GM23248 (cell line): ENCODE measurements at regions not wholly inside any gene's neighbourhood (a gene's known extent, or its start where the extent isn't known, plus 50 kb on each side); places are given as distances from the start of the nearest gene placed in this dataset.

Experiments
- DNase-seq: peaks from one replicate; pipeline ENCODE4 v3.0.0-alpha.2; 2015
- H2AFZ ChIP-seq: fragments of 200-600 bp; sonication (generic); 2 replicates; pipeline ENCODE4 v1.6.1; 2016; ENCODE audit warnings: antibody characterized with exemption
- H3F3A ChIP-seq: fragments of 200-600 bp; sonication (generic); 2 replicates; pipeline ENCODE4 v1.6.1; 2016; ENCODE audit warnings: mild to moderate bottlenecking, antibody characterized with exemption, mixed run types; ENCODE audit not compliant: insufficient read depth
- H3K27ac ChIP-seq: fragments of 200-600 bp; sonication (generic); 2 replicates; pipeline ENCODE4 v1.5.1; 2016; ENCODE audit warnings: mild to moderate bottlenecking
- H3K27me3 ChIP-seq: fragments of 200-600 bp; sonication (generic); replicated peaks from 2 replicates; pipeline ENCODE4 v1.6.1; 2016; ENCODE audit warnings: mild to moderate bottlenecking; ENCODE audit not compliant: insufficient read depth
- H3K36me3 ChIP-seq: fragments of 200-600 bp; sonication (generic); 2 replicates; pipeline ENCODE4 v1.6.1; 2016; ENCODE audit warnings: low read depth, mild to moderate bottlenecking
- H3K4me1 ChIP-seq: fragments of 200-600 bp; sonication (generic); 2 replicates; pipeline ENCODE4 v1.6.1; 2016; ENCODE audit warnings: mild to moderate bottlenecking; ENCODE audit not compliant: insufficient read depth
- H3K4me2 ChIP-seq: fragments of 200-600 bp; sonication (generic); one replicate; pipeline ENCODE4 v1.6.1; 2016; ENCODE audit warnings: mild to moderate bottlenecking; ENCODE audit not compliant: unreplicated experiment
- H3K4me3 ChIP-seq: fragments of 200-600 bp; sonication (generic); 2 replicates; pipeline ENCODE4 v1.5.1; 2016; ENCODE audit warnings: mild to moderate bottlenecking
- H3K79me2 ChIP-seq: fragments of 200-600 bp; sonication (generic); 2 replicates; pipeline ENCODE4 v1.6.1; 2016; ENCODE audit warnings: mild to moderate bottlenecking; ENCODE audit not compliant: insufficient read depth
- H3K9ac ChIP-seq: fragments of 200-600 bp; sonication (generic); 2 replicates; pipeline ENCODE4 v1.6.1; 2016; ENCODE audit warnings: mild to moderate bottlenecking
- H3K9me2 ChIP-seq: fragments of 200-600 bp; sonication (generic); 2 replicates; pipeline ENCODE4 v1.6.1; 2016; ENCODE audit warnings: mixed run types, mild to moderate bottlenecking, moderate library complexity; ENCODE audit not compliant: insufficient read depth
- H3K9me3 ChIP-seq: fragments of 200-600 bp; sonication (generic); one replicate; pipeline ENCODE4 v1.6.1; 2017; ENCODE audit warnings: low read depth
- H4K20me1 ChIP-seq: fragments of 200-600 bp; sonication (generic); 2 replicates; pipeline ENCODE4 v1.6.0; 2016; ENCODE audit not compliant: insufficient read depth
- EZH2 ChIP-seq: fragments of 200-600 bp; sonication (generic); IDR thresholded peaks from 2 replicates; pipeline ENCODE4 v1.6.1; 2018; ENCODE audit warnings: antibody characterized with exemption, mild to moderate bottlenecking; ENCODE audit not compliant: insufficient read depth, poor library complexity, severe bottlenecking
- EZH2phosphoT487 ChIP-seq: fragments of 200-600 bp; sonication (generic); IDR thresholded peaks from 2 replicates; pipeline ENCODE4 v1.6.1; 2018; ENCODE audit warnings: antibody characterized with exemption, moderate library complexity, mild to moderate bottlenecking, low read depth; ENCODE audit not compliant: insufficient read depth
- WGBS, 2 experiments: methylation state at CpG; one replicate each; pipeline ENCODE4 v1.1.6; 2015 to 2017; ENCODE audit warnings: low lambda C conversion rate in 2 of 2, low coverage in 1 of 2; ENCODE audit errors: missing lambda C conversion rate in 2 of 2; 5-methylcytosine and 5-hydroxymethylcytosine counted together
- in situ Hi-C: fragments of 300-500 bp; cut with MboI; formaldehyde crosslinking; loops from 2 replicates; pipeline ENCODE4 v1.15.0; 2020

- Histone ChIP-seq H3K9me3 (no peaks in the 10 kb centered on the region), H3K27me3 (no peaks in the 10 kb centered on the region), H3K9ac (no peak overlapping the region), H4K20me1 (no peaks in the 10 kb centered on the region), H3K4me3 (no peak overlapping the region), H3K4me1 (no peaks in the 10 kb centered on the region), H3K4me2 (no peak overlapping the region), H3F3A (no peaks in the 10 kb centered on the region), H3K9me2 (no peaks in the 10 kb centered on the region), H3K36me3 (no peaks in the 10 kb centered on the region), H3K27ac (no peak overlapping the region), H2AFZ (no peak overlapping the region), H3K79me2 (no peaks in the 10 kb centered on the region)
- in situ Hi-C loops: no loop called here
- 14% methylated on average over 3 of the region's 3 CpGs for WGBS, 2 experiments
- TF ChIP-seq EZH2phosphoT487 (no peak), EZH2 (no peak)
- DNase-seq: peak; percentile 26
Measured at GRCh38 chr17:53516636-53517035, 306.1 kb upstream of the KIF2B start.

GRCh38 chr17:53499277-53499676 is 323.4 kb upstream of the KIF2B start:
- WGBS, 2 experiments: 14% methylated on average over 2 of the region's 2 CpGs

GRCh38 chr17:53496356-53496755 is 326.4 kb upstream of the KIF2B start:
- H3K4me2 ChIP-seq: no peak overlapping the region
- no peaks in the 10 kb centered on the region for H3K36me3 ChIP-seq
- no peaks in the 10 kb centered on the region for H3F3A ChIP-seq
- no peaks in the 10 kb centered on the region for H3K4me1 ChIP-seq
- no peaks in the 10 kb centered on the region for H3K9me3 ChIP-seq
- no peaks in the 10 kb centered on the region for H3K9me2 ChIP-seq
- in situ Hi-C loops: no loop called here
- WGBS, 2 experiments: 3 to 14% methylated on average over 1 of the region's 1 CpG
- H3K79me2 ChIP-seq: no peaks in the 10 kb centered on the region
- H4K20me1 ChIP-seq: no peaks in the 10 kb centered on the region
- no peaks in the 10 kb centered on the region for H3K27me3 ChIP-seq
- no peak overlapping the region for H3K27ac ChIP-seq
- no peak overlapping the region for H2AFZ ChIP-seq
- H3K9ac ChIP-seq: no peak overlapping the region
- DNase-seq: no peak
- no peak for TF ChIP-seq EZH2
- TF ChIP-seq EZH2phosphoT487: no peak
- H3K4me3 ChIP-seq: no peak overlapping the region

More at GRCh38 chr17:53499277-53499676, 323.4 kb upstream of the KIF2B start:
- in situ Hi-C loops: no loop called here
- no peak overlapping the region for H3K4me2 ChIP-seq
- no peak overlapping the region for H3K4me3 ChIP-seq
- H3K9ac ChIP-seq: no peak overlapping the region
- TF ChIP-seq EZH2phosphoT487 (no peak), EZH2 (no peak)
- no peaks in the 10 kb centered on the region for H3K4me1 ChIP-seq
- no peaks in the 10 kb centered on the region for H3K79me2 ChIP-seq
- H2AFZ ChIP-seq: no peak overlapping the region
- no peaks in the 10 kb centered on the region for H4K20me1 ChIP-seq
- H3K9me2 ChIP-seq: no peaks in the 10 kb centered on the region
- no peaks in the 10 kb centered on the region for H3F3A ChIP-seq
- H3K27me3 ChIP-seq: no peaks in the 10 kb centered on the region
- no peaks in the 10 kb centered on the region for H3K36me3 ChIP-seq
- no peaks in the 10 kb centered on the region for H3K9me3 ChIP-seq
- no peak overlapping the region for H3K27ac ChIP-seq
- DNase-seq: no peak

- no peak for TF ChIP-seq EZH2
- TF ChIP-seq EZH2phosphoT487: no peak
- in situ Hi-C loops: no loop called here
- Histone ChIP-seq H3K79me2 (no peaks in the 10 kb centered on the region), H3K9me3 (no peaks in the 10 kb centered on the region), H3K27ac (no peak overlapping the region), H3K4me1 (no peaks in the 10 kb centered on the region), H3K4me2 (no peak overlapping the region), H3K4me3 (no peak overlapping the region), H2AFZ (no peak overlapping the region), H3K9me2 (no peaks in the 10 kb centered on the region), H4K20me1 (no peaks in the 10 kb centered on the region), H3F3A (no peaks in the 10 kb centered on the region), H3K9ac (no peak overlapping the region), H3K36me3 (no peaks in the 10 kb centered on the region), H3K27me3 (no peaks in the 10 kb centered on the region)
- no peak for DNase-seq
- WGBS, 2 experiments: 13 to 15% methylated on average over 3 of the region's 3 CpGs
Measured at GRCh38 chr17:53492532-53492931, 330.2 kb upstream of the KIF2B start.

- Histone ChIP-seq H3K4me2 (no peak overlapping the region), H3K4me3 (no peak overlapping the region), H3K9ac (no peak overlapping the region), H3K36me3 (no peaks in the 10 kb centered on the region), H4K20me1 (no peaks in the 10 kb centered on the region), H3K27ac (no peak overlapping the region), H3K27me3 (no peaks in the 10 kb centered on the region), H3K4me1 (no peaks in the 10 kb centered on the region), H3K9me2 (no peaks in the 10 kb centered on the region), H3K9me3 (no peaks in the 10 kb centered on the region), H3F3A (no peaks in the 10 kb centered on the region), H3K79me2 (no peaks in the 10 kb centered on the region), H2AFZ (no peak overlapping the region)
- in situ Hi-C loops: no loop called here
- TF ChIP-seq EZH2 (no peak), EZH2phosphoT487 (no peak)
- DNase-seq: no peak
Measured at GRCh38 chr17:53490447-53490968, 332.2 kb upstream of the KIF2B start.
